Transverse colon (tissue), 4 donors: ENCODE measurements at regions not wholly inside any gene's neighbourhood (a gene's known extent, or its start where the extent isn't known, plus 50 kb on each side); places are given as distances from the start of the nearest gene placed in this dataset.

Experiments
- DNase-seq: peaks from one replicate; pipeline ENCODE4 v3.0.0-alpha.2; 2019
- H3K27ac ChIP-seq, 4 donors: fragments of 200-600 bp; sonication (generic); 2 replicates each; pipeline ENCODE4 v1.5.1; 2016 to 2018; ENCODE audit warnings: inconsistent platforms in 4 of 4
- H3K27me3 ChIP-seq: fragments of 200-600 bp; sonication (generic); 2 replicates; pipeline ENCODE4 v1.5.1; 2017; ENCODE audit warnings: inconsistent platforms
- H3K36me3 ChIP-seq, 4 donors: fragments of 200-600 bp; sonication (generic); 2 replicates each; pipeline ENCODE4 v1.5.1; 2017 to 2019; ENCODE audit warnings: inconsistent platforms in 4 of 4
- H3K4me1 ChIP-seq, 4 donors: fragments of 200-600 bp; sonication (generic); 2 replicates each; pipeline ENCODE4 v1.5.1; 2017 to 2020; ENCODE audit warnings: inconsistent platforms in 4 of 4
- H3K4me3 ChIP-seq, 4 donors: fragments of 200-600 bp; sonication (generic); 1 replicate in 1 of 4; 2 replicates in 3 of 4; pipeline versions ENCODE4 v1.5.1 to v1.6.1; 2017 to 2019; ENCODE audit warnings: inconsistent platforms in 4 of 4
- H3K9me3 ChIP-seq, 2 donors: fragments of 200-600 bp; sonication (generic); 2 replicates each; pipeline ENCODE4 v1.5.1; 2017 to 2019; ENCODE audit warnings: inconsistent platforms in 2 of 2
- CTCF ChIP-seq, 5 experiments: fragments of 200-600 bp in 3 of 5; fragments of 450-650 bp in 2 of 5; sonication (generic) in 3 of 5; IDR thresholded peaks; 1 replicate in 2 of 5; 2 replicates in 3 of 5; pipeline ENCODE4 v1.5.1; 2016 to 2017; ENCODE audit warnings: antibody characterized with exemption in 5 of 5, inconsistent platforms in 3 of 5, mild to moderate bottlenecking in 2 of 5, moderate library complexity in 1 of 5
- EP300 ChIP-seq: sonication (generic); formaldehyde crosslinking; IDR thresholded peaks from one replicate; pipeline ENCODE4 v1.6.1; 2017; ENCODE audit warnings: antibody characterized with exemption, low read depth
- POLR2A ChIP-seq: fragments of 450-650 bp; IDR thresholded peaks from one replicate; pipeline ENCODE4 v1.6.1; 2016; ENCODE audit warnings: antibody characterized with exemption, mild to moderate bottlenecking, moderate library complexity
- POLR2AphosphoS5 ChIP-seq, 3 donors: sonication (generic); formaldehyde crosslinking; IDR thresholded peaks; one replicate each; pipeline ENCODE4 v1.6.1; 2016; ENCODE audit warnings: antibody characterized with exemption in 3 of 3
- WGBS, 2 donors: methylation state at CpG; one replicate each; pipeline ENCODE4 v1.1.5; 2018; ENCODE audit warnings: low coverage in 1 of 2; 5-methylcytosine and 5-hydroxymethylcytosine counted together
- in situ Hi-C, 4 donors: fragments of 200-750 bp; cut with MboI; loops; one replicate each; pipeline versions ENCODE4 v1.15.0 to v1.15.1; 2017; ENCODE audit warnings: low sequenced_read_pairs in 3 of 4, low pct_ligation_motif_present in 1 of 4, low pct_unique_long_range_greater_than_20kb in 1 of 4
- intact Hi-C: fragments of 100-400 bp; cut with DNase I; formaldehyde crosslinking; loops from one replicate; pipeline ENCODE4 v1.15.1; 2023; ENCODE audit warnings: low total_unique reads

GRCh38 chr13:81382246-81382645 is 1041.3 kb upstream of the SPRY2 start:
- in situ Hi-C loops (no loop called here), intact Hi-C loops (no loop called here)
- Histone ChIP-seq H3K27me3 (no peaks in the 10 kb centered on the region), H3K4me3 (no peak overlapping the region), H3K4me1 (no peaks in the 10 kb centered on the region), H3K9me3 (no peaks in the 10 kb centered on the region), H3K36me3 (no peaks in the 10 kb centered on the region), H3K27ac (no peak overlapping the region)
- 75% methylated on average over 1 of the region's 1 CpG for WGBS, 2 donors
- no peak for TF ChIP-seq EP300
- no peak for TF ChIP-seq CTCF (IDR thresholded peaks at IDR 0.05)
- no peak for TF ChIP-seq POLR2AphosphoS5 (IDR thresholded peaks at IDR 0.05)
- TF ChIP-seq POLR2A: no peak
- DNase-seq: no peak

- no peak overlapping the region for H3K27ac ChIP-seq
- no peak for DNase-seq
- in situ Hi-C loops: no loop called here
Measured at GRCh38 chr13:81381560-81381959, 1040.6 kb upstream of the SPRY2 start.

GRCh38 chr13:81379183-81379582 is 1038.3 kb upstream of the SPRY2 start:
- no peak overlapping the region for H3K27ac ChIP-seq
- DNase-seq: no peak
- intact Hi-C loops: loop anchor here (10.0 kb wide), 1 partner anchor 924 kb away; no protein-coding TSS in a partner anchor
- in situ Hi-C loops: no loop called here
- H3K36me3 ChIP-seq: no peaks in the 10 kb centered on the region
- H3K27me3 ChIP-seq: no peaks in the 10 kb centered on the region
- TF ChIP-seq CTCF (IDR thresholded peaks at IDR 0.05) (no peak), EP300 (no peak), POLR2AphosphoS5 (IDR thresholded peaks at IDR 0.05) (no peak), POLR2A (no peak)
- no peak overlapping the region for H3K4me3 ChIP-seq
- H3K4me1 ChIP-seq: peaks cover 0 to 9% (median 0%) of the 10 kb centered on the region in 4 donors
- H3K9me3 ChIP-seq: no peaks in the 10 kb centered on the region

More at GRCh38 chr13:81381560-81381959, 1040.6 kb upstream of the SPRY2 start:
- 56 to 60% methylated on average over 1 of the region's 1 CpG for WGBS, 2 donors
- TF ChIP-seq CTCF (IDR thresholded peaks at IDR 0.05) (no peak), POLR2AphosphoS5 (IDR thresholded peaks at IDR 0.05) (no peak), POLR2A (no peak), EP300 (no peak)
- Histone ChIP-seq H3K9me3 (no peaks in the 10 kb centered on the region), H3K4me1 (no peaks in the 10 kb centered on the region), H3K27me3 (no peaks in the 10 kb centered on the region), H3K4me3 (no peak overlapping the region), H3K36me3 (no peaks in the 10 kb centered on the region)
- intact Hi-C loops: no loop called here

- in situ Hi-C loops: no loop called here
- intact Hi-C loops: loop anchor here (10.0 kb wide), 1 partner anchor 923 kb away; no protein-coding TSS in a partner anchor
- Histone ChIP-seq H3K27ac (no peak overlapping the region), H3K4me1 (peaks cover 0 to 9% (median 0%) of the 10 kb centered on the region in 4 donors), H3K4me3 (no peak overlapping the region), H3K9me3 (no peaks in the 10 kb centered on the region), H3K36me3 (no peaks in the 10 kb centered on the region), H3K27me3 (no peaks in the 10 kb centered on the region)
- TF ChIP-seq CTCF (IDR thresholded peaks at IDR 0.05) (no peak), POLR2AphosphoS5 (IDR thresholded peaks at IDR 0.05) (no peak), EP300 (no peak), POLR2A (no peak)
- WGBS, 2 donors: 55 to 68% methylated on average over 1 of the region's 1 CpG
- DNase-seq: no peak
Measured at GRCh38 chr13:81377921-81378320, 1037.0 kb upstream of the SPRY2 start.
